ENCODE measurements at regions not wholly inside any gene's neighbourhood (a gene's known extent, or its start where the extent isn't known, plus 50 kb on each side); places are given as distances from the start of the nearest gene placed in this dataset.
A peak's percentile ranks its signal among the peaks of the same experiment; 100 is the strongest.

GRCh38 chr9:14007190-14007769 is 306.7 kb downstream of the NFIB start:
- DNase-seq (ENCODE audit: low read depth in 2 of 2), result no peak
- TF ChIP-seq CTCF (conservative IDR thresholded peaks at IDR 0.05 in 1 of 2, IDR thresholded peaks at IDR 0.05 in 1 of 2; ENCODE audit: low read depth in 1 of 2, low read length in 2 of 2), result no peak
- no peak for TF ChIP-seq EZH2 (IDR thresholded peaks at IDR 0.05; ENCODE audit: low read length, missing control alignments)
- H3K9me3 ChIP-seq (ENCODE audit: control insufficient read depth, insufficient read depth, low read depth, low read length), result no peaks in the 10 kb centered on the region

GRCh38 chr9:14006386-14007187 is 307.4 kb downstream of the NFIB start:
- H4K20me1 ChIP-seq (ENCODE audit: control insufficient read depth, extremely low read depth, insufficient read depth, low read length), result no peaks in the 10 kb centered on the region
- peaks cover 5% of the 10 kb centered on the region for H3K27me3 ChIP-seq (ENCODE audit: control insufficient read depth, insufficient read depth, low read length)
- H3K4me2 ChIP-seq (ENCODE audit: extremely low read depth, insufficient read depth, low read length), result no peak overlapping the region
- TF ChIP-seq CTCF (conservative IDR thresholded peaks at IDR 0.05 in 1 of 2, IDR thresholded peaks at IDR 0.05 in 1 of 2; ENCODE audit: low read depth in 1 of 2, low read length in 2 of 2), result no peak
- no peak for TF ChIP-seq EZH2 (IDR thresholded peaks at IDR 0.05; ENCODE audit: low read length, missing control alignments)
- H2AFZ ChIP-seq (ENCODE audit: low read length), result no peak overlapping the region
- H3K79me2 ChIP-seq (ENCODE audit: control insufficient read depth, insufficient read depth, low read length), result no peaks in the 10 kb centered on the region
- H3K9ac ChIP-seq (ENCODE audit: insufficient read depth, low read length), result no peak overlapping the region
- H3K9me3 ChIP-seq (ENCODE audit: control insufficient read depth, insufficient read depth, low read depth, low read length), result no peaks in the 10 kb centered on the region
- no peaks in the 10 kb centered on the region for H3K4me1 ChIP-seq (ENCODE audit: control insufficient read depth, extremely low read depth, insufficient read depth, low read length)
- no peak overlapping the region for H3K27ac ChIP-seq (ENCODE audit: insufficient read depth, low read length)
- peak in 1 of 2 donors; percentile 83 for DNase-seq (ENCODE audit: low read depth in 2 of 2)
- no peaks in the 10 kb centered on the region for H3K36me3 ChIP-seq (ENCODE audit: control insufficient read depth, insufficient read depth, low read length)
- no peak overlapping the region for H3K4me3 ChIP-seq (replicated peaks in 1 of 4; ENCODE audit: control extremely low read depth in 1 of 4, insufficient read depth in 1 of 4, low read depth in 3 of 4, low read length in 4 of 4)

More at GRCh38 chr9:14007190-14007769, 306.7 kb downstream of the NFIB start:
- H2AFZ ChIP-seq (ENCODE audit: low read length), result no peak overlapping the region
- H3K36me3 ChIP-seq (ENCODE audit: control insufficient read depth, insufficient read depth, low read length), result no peaks in the 10 kb centered on the region
- peaks cover 5% of the 10 kb centered on the region for H3K27me3 ChIP-seq (ENCODE audit: control insufficient read depth, insufficient read depth, low read length)
- no peak overlapping the region for H3K4me2 ChIP-seq (ENCODE audit: extremely low read depth, insufficient read depth, low read length)
- H4K20me1 ChIP-seq (ENCODE audit: control insufficient read depth, extremely low read depth, insufficient read depth, low read length), result no peaks in the 10 kb centered on the region
- no peak overlapping the region for H3K27ac ChIP-seq (ENCODE audit: insufficient read depth, low read length)
- no peaks in the 10 kb centered on the region for H3K4me1 ChIP-seq (ENCODE audit: control insufficient read depth, extremely low read depth, insufficient read depth, low read length)
- no peak overlapping the region for H3K9ac ChIP-seq (ENCODE audit: insufficient read depth, low read length)
- no peak overlapping the region for H3K4me3 ChIP-seq (replicated peaks in 1 of 4; ENCODE audit: control extremely low read depth in 1 of 4, insufficient read depth in 1 of 4, low read depth in 3 of 4, low read length in 4 of 4)
- no peaks in the 10 kb centered on the region for H3K79me2 ChIP-seq (ENCODE audit: control insufficient read depth, insufficient read depth, low read length)

GRCh38 chr9:14004110-14004509 is 309.8 kb downstream of the NFIB start:
- Histone ChIP-seq H3K4me1 (ENCODE audit: control insufficient read depth, extremely low read depth, insufficient read depth, low read length) (no peaks in the 10 kb centered on the region), H3K4me3 (replicated peaks in 1 of 4; ENCODE audit: control extremely low read depth in 1 of 4, insufficient read depth in 1 of 4, low read depth in 3 of 4, low read length in 4 of 4) (no peak overlapping the region), H3K27me3 (ENCODE audit: control insufficient read depth, insufficient read depth, low read length) (peaks cover 5% of the 10 kb centered on the region), H3K4me2 (ENCODE audit: extremely low read depth, insufficient read depth, low read length) (no peak overlapping the region), H3K27ac (ENCODE audit: insufficient read depth, low read length) (no peak overlapping the region), H3K79me2 (ENCODE audit: control insufficient read depth, insufficient read depth, low read length) (no peaks in the 10 kb centered on the region), H3K9me3 (ENCODE audit: control insufficient read depth, insufficient read depth, low read depth, low read length) (no peaks in the 10 kb centered on the region), H2AFZ (ENCODE audit: low read length) (no peak overlapping the region), H3K36me3 (ENCODE audit: control insufficient read depth, insufficient read depth, low read length) (no peaks in the 10 kb centered on the region), H3K9ac (ENCODE audit: insufficient read depth, low read length) (no peak overlapping the region), H4K20me1 (ENCODE audit: control insufficient read depth, extremely low read depth, insufficient read depth, low read length) (no peaks in the 10 kb centered on the region)
- no peak for DNase-seq (ENCODE audit: low read depth in 2 of 2)
- no peak for TF ChIP-seq CTCF (conservative IDR thresholded peaks at IDR 0.05 in 1 of 2, IDR thresholded peaks at IDR 0.05 in 1 of 2; ENCODE audit: low read depth in 1 of 2, low read length in 2 of 2)
- no peak for TF ChIP-seq EZH2 (IDR thresholded peaks at IDR 0.05; ENCODE audit: low read length, missing control alignments)
